VCaP (cell line): ENCODE measurements at regions not wholly inside any gene's neighbourhood (a gene's known extent, or its start where the extent isn't known, plus 50 kb on each side); places are given as distances from the start of the nearest gene placed in this dataset.
"Not testable (repeated sequence)": the region's sequence is repeated elsewhere in the genome, so short reads cannot be mapped to it uniquely, and the experiment has no call there.

Experiments used
- H3K27ac ChIP-seq: fragments of 450-650 bp; 2 replicates; pipeline ENCODE4 v1.5.1; 2017
- CTCF ChIP-seq: fragments of 450-650 bp; conservative IDR thresholded peaks from 2 replicates; pipeline ENCODE4 v1.5.1; 2017; ENCODE audit warnings: mild to moderate bottlenecking, moderate library complexity

DNA sequence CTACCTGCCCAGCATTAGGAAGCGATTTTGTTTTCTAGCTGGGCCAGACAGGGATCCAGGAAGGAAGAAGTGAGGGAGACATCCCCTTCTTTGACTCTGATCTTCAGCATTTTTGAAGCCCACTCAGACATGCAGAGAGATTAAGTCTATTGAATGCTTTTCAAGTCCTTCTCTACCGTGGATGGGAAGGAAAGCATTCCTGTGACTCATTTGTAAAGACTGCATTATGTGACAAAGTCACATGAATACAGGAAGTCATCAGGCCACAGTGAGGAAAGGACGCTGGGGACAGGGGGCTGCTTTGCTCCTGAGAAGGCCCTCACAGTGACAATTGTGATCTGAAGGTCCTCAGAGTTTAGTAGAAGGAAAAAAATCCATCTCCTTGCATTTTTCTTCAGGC is 67.4 kb upstream of the GBA3 start:
- TF ChIP-seq CTCF: no peak
- no peak overlapping the region for H3K27ac ChIP-seq

DNA sequence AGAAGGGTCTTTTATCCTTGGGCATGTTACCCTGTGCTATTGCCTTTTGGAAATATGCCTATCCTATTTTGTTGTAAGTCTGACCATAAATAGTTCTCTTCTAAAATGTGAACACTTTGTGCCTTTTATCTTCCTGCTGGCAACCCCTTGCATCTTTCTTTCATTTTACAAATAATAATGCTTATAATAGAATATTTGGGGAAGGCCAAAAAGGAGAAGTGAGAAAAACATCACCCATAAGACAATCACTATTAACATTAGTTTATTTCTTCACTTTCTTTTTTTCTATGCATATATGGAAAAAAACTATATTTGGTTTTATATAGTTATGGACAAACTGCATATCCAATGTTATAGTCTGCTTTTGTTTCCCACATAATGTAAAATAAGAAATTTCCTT is 64.9 kb upstream of the GBA3 start:
- H3K27ac ChIP-seq: not testable (repeated sequence)

DNA sequence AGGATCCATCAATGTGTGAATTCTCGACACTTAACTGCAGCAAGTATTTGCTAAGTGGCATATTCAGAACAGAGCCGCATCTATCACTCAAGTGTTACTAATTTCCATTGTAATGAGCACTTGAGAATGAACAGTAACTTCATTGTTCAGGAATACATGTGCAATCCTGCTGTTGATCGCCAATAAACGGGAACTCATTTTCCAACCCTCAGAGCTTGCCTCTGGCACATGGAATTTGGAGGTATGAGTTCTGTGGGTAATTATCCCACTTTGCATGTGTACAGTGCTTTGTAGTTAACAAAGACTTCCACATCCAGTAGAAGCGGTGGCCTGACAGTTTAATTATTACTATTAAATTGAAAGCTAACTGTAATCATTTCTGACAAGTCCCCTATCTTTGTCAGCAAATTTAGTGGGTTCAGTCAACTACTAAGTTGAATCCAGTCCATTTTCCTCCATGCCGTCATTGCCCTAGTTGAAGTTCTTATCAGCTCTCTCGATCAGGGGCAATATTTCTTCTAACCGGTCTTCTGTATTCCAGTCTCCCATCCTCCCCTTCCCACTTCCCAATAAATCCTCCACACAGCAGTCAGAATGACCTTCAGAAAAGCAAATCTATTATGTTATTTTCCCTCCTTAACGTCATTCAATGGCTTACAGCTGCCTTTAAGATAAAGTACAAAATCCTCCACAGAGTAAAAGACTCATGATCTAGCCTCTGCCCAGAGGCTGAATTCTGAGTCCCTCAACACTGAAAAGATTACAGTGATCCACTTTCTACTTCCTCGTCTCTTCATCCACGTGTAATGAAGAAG is 62.4 kb upstream of the GBA3 start:
- not testable (repeated sequence) for H3K27ac ChIP-seq

DNA sequence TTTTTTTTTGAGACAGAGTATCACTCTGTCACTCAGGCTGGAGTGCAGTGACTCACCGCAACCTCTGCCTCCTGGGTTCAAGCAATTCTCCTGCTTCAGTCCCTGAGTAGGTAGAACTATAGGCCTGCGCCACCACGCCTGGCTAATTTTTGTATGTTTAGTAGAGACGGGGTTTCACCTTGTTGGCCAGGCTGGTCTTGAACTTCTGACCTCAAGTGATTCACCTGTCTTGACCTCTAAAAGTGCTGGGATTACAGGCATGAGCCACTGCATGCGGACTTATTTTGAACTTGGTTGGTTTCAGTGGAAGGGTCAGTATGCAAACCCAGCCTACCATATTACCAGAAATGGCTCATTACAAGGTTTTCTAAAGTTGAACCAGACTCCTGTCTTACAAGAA is 61.6 kb upstream of the GBA3 start:
- H3K27ac ChIP-seq: not testable (repeated sequence)

- no peak overlapping the region for H3K27ac ChIP-seq
- TF ChIP-seq CTCF: no peak
These were observed 58.1 kb upstream of the GBA3 start for GRCh38 chr4:22634541-22635181.

DNA sequence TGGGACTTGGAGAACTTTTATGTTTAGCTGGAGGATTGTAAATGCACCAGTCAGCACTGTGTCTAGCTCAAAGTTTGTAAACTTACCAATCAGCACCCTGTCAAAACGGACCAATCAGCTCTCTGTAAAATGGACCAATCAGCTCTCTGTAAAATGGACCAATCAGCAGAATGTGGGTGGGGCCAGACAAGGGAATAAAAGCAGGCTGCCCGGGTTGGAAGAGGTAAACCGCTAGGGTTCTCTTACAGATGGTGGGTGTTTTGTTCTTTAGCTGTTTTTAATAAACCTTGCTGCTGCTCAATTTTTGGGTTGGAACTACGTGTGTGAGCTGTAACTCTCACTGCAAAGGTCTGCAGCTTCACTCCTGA is 57.6 kb upstream of the GBA3 start:
- H3K27ac ChIP-seq: not testable (repeated sequence)

DNA sequence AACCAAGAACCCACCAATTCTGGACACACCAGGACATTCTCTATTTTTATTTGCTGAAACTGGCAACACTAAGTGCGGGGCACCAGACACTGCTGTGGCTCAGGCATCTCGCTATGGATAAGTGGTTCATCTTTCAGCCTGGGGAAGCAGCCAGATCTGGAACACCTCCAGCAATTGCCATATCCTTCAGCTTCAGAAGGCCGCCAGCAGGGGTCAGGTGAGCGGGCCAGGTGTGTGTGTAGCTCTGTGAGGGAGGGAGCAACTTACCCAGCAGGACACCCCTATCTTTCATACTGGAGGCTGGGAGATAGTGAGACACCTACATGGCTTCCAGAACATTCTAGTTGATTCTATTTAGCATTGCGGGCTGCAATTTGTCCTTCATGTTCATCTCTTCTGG is 57.0 kb upstream of the GBA3 start:
- H3K27ac ChIP-seq: no peak overlapping the region
- TF ChIP-seq CTCF: no peak

- H3K27ac ChIP-seq: no peak overlapping the region
- TF ChIP-seq CTCF: no peak
These were observed 55.4 kb upstream of the GBA3 start for GRCh38 chr4:22637306-22637705.
